ENCODE measurements at regions not wholly inside any gene's neighbourhood (a gene's known extent, or its start where the extent isn't known, plus 50 kb on each side); places are given as distances from the start of the nearest gene placed in this dataset.
"Not testable (repeated sequence)": the region's sequence is repeated elsewhere in the genome, so short reads cannot be mapped to it uniquely, and the experiment has no call there.

DNA sequence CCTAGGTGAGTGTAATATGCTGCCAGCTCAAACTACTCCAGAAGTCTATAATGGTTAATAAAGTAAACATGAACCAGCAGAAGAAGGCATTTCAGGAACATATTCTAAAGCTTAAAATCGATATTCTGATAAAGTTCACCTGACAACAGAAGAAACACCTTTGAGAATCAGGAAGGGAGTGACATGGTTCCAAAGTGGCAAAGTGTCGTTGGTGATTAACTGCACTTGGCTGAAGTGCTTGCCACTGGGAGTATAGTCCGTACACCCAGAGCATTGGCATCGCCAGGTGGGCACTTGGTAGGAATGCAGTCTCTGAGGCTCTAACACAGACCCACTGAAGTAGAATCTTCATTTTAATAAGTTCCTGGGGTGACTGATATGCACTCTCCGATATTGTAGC lies 76.0 kb upstream of the H2AZ1 start:
- no peak for DNase-seq

DNA sequence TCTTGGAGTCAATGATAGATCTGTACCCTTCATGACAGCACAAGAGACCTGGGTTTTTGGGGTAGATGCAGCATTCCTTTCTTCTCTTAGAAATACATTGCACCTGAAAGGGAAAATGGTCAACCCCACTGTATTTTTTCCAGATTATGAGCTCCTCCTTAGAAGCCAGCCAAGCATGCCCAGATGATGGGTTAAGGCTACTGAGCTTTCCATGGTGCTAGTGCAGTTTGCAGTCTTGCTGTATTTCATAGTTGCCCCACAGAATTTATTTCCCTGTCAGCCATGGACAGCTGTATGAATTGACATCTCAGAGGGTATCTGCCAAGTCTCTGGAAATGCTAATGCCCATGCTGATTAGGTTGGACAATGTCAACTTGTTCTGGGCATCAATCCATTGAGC lies 73.7 kb upstream of the H2AZ1 start:
- no peak for DNase-seq

DNA sequence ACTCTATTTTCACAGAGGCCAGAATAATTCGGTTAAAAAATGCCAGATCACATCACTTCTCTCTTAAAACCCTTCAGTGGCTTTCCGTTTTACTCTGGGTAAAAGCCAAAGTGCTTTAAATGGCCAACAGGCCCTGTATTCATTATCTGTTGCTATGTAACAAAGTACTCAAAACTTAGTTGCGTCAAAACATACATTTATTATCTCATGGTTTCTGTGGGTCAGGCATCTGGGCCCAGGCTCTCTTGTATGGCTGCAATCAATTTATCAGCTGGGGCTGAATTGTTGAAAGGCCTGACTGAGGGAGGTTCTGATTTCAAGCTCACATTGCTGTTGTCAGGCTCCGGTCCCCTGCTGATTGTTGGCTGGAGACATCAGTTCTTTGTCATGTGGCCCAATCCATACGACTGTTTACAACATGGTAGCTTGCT lies 72.7 kb upstream of the H2AZ1 start:
- DNase-seq: no peak

DNA sequence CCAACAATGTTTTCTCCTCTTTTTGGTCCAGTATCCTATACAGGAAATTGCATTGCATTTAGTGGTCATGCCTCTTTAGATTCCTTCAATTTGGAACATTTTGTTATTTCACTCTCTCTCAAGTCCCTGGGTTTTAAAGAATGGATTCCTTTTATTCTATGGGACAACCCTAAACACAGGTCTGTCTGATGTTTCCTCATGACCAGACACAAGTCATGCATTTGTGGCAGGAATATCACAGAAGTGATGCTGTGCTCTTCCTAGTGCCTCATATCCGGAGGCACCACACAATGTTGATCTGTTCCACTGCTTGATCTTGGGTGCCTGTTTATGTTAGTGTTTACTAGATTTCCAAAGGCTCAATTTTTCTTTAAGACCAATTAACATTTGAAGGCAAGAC lies 69.7 kb upstream of the H2AZ1 start:
- DNase-seq: no peak

- DNase-seq: no peak
These were observed 67.7 kb upstream of the H2AZ1 start for GRCh38 chr4:100017637-100018310.

DNA sequence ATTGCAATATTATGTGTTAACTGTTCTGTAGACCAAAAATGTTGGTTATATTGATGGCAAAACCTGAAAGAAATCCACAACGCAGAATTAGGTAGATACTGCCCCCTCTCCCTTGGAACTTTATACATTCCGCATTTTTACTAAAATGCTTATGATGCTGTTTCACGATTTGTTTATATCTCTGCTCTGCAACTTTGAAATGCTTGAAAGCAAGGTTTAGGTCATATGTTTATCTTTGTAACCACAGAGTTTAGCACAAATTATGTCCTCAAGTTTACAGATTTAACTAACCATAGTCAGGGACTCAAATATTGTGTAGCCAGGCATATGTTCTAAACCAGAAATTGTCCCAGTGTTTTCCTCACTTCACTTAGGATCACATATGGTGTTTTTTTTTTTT lies 66.1 kb upstream of the H2AZ1 start:
- DNase-seq: no peak

DNA sequence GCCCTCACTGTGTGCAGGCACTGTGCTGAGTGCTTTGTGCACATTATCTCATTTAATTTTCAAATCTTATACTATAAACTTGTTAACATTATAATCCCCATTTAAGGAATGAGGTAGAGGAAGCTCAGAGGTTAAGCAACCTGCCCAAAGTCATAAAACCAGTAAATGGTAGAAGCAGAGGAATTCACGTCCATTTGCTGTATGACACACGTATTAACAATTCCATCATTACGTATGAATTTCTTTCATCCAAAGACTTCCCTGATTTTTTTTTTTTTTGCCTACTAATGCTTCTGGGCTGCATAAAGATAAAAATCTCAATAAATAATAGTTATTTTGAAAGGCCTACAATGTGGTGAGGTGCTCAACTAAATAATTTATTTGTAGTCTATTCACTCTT lies 64.5 kb upstream of the H2AZ1 start:
- DNase-seq: no peak

GRCh38 chr4:100009490-100009889 lies 59.4 kb upstream of the H2AZ1 start:
- no peak for DNase-seq

- DNase-seq: no peak
These were observed 58.0 kb upstream of the H2AZ1 start for GRCh38 chr4:100008048-100008447.

DNA sequence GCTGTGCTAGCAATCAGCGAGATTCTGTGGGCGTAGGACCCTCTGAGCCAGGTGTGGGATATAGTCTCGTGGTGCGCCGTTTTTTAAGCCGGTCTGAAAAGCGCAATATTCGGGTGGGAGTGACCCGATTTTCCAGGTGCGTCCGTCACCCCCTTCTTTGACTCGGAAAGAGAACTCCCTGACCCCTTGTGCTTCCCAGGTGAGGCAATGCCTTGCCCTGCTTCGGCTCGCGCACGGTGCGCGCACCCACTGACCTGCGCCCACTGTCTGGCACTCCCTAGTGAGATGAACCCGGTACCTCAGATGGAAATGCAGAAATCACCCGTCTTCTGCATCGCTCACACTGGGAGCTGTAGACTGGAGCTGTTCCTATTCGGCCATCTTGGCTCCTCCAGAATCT lies 56.1 kb upstream of the H2AZ1 start:
- not testable (repeated sequence) for DNase-seq
